GM12878 (cell line): ENCODE measurements at regions not wholly inside any gene's neighbourhood (a gene's known extent, or its start where the extent isn't known, plus 50 kb on each side); places are given as distances from the start of the nearest gene placed in this dataset.

Source experiments
- ATAC-seq: fragments of 200-7000 bp; cut with Tn5 transposase; 3 replicates; pipeline ENCODE4 v1.9.1; 2020; ENCODE audit warnings: mild to moderate bottlenecking, moderate library complexity
- BruUV-seq: library from RNA; stranded (reverse); fragments of 400-500 nt; replicated peaks from 2 replicates; lab custom pipeline; 2021; lab: Mats Ljungman, UMichigan
- CTCF ChIA-PET: fragments of 300-600 bp; sonication (Branson Sonifier 250); formaldehyde crosslinking; extraction: SDS; loops from one replicate; lab custom pipeline; 2021; ENCODE audit warnings: inconsistent platforms; lab: Yijun Ruan, JAX
- POLR2A ChIA-PET: fragments of 350-600 bp; formaldehyde crosslinking; extraction: SDS; loops from one replicate; lab custom pipeline; 2021; ENCODE audit warnings: inconsistent platforms; lab: Charles Lee
- RAD21 ChIA-PET: fragments of 300-600 bp; sonication (Branson Sonifier 250); formaldehyde crosslinking; loops from one replicate; lab custom pipeline; 2023; ENCODE audit warnings: antibody characterized with exemption; ENCODE audit not compliant: unreplicated experiment; lab: Charles Lee
- SMC1A ChIA-PET: fragments of 300-600 bp; sonication (Branson Sonifier 250); formaldehyde crosslinking; loops from one replicate; lab custom pipeline; 2023; ENCODE audit not compliant: unreplicated experiment, uncharacterized antibody; lab: Charles Lee
- DNase-seq: peaks from one replicate; pipeline ENCODE4 v3.0.0-alpha.2; 2011; ENCODE audit warnings: low read depth, low spot score
- FAIRE-seq: peaks from 3 replicates; lab custom pipeline; 2011; peaks lifted over from hg19 to GRCh38; lab: Jason Lieb, UNC
- H2AFZ ChIP-seq: 2 replicates; pipeline ENCODE4 v1.6.0; 2011; ENCODE audit warnings: low read depth, low read length, control low read depth; ENCODE audit not compliant: control insufficient read depth
- H3K27ac ChIP-seq: 2 replicates; pipeline ENCODE4 v1.5.1; 2011; ENCODE audit warnings: control low read depth; ENCODE audit not compliant: control insufficient read depth, insufficient read depth
- H3K27me3 ChIP-seq, 2 experiments: replicated peaks in 1 of 2; 2 replicates each; pipeline versions ENCODE4 v1.6.0 to v1.6.1; 2011; ENCODE audit warnings: low read length in 1 of 2; ENCODE audit not compliant: control insufficient read depth in 2 of 2, insufficient read depth in 2 of 2
- H3K36me3 ChIP-seq, 2 experiments: 2 replicates each; pipeline ENCODE4 v1.5.1; 2011; ENCODE audit warnings: low read length in 1 of 2; ENCODE audit not compliant: control insufficient read depth in 2 of 2, insufficient read depth in 2 of 2
- H3K4me1 ChIP-seq: 2 replicates; pipeline ENCODE4 v1.6.1; 2011; ENCODE audit warnings: mild to moderate bottlenecking, low read length, moderate library complexity, mixed read lengths; ENCODE audit not compliant: control insufficient read depth, insufficient read depth
- H3K4me2 ChIP-seq: 2 replicates; pipeline ENCODE4 v1.6.0; 2011; ENCODE audit warnings: control low read depth; ENCODE audit not compliant: control insufficient read depth, insufficient read depth
- H3K4me3 ChIP-seq: fragments of 200-600 bp; sonication (generic); 2 replicates; pipeline ENCODE4 v1.5.1; 2016
- H3K79me2 ChIP-seq: 2 replicates; pipeline ENCODE4 v1.6.0; 2011; ENCODE audit warnings: low read length; ENCODE audit not compliant: control insufficient read depth, insufficient read depth
- H3K9ac ChIP-seq: 2 replicates; pipeline ENCODE4 v1.8.0; 2011; ENCODE audit warnings: low read length, control low read depth, mixed read lengths; ENCODE audit not compliant: control insufficient read depth, insufficient read depth
- H3K9me3 ChIP-seq: replicated peaks from 3 replicates; pipeline ENCODE4 v1.5.1; 2011; ENCODE audit warnings: mild to moderate bottlenecking, low read length; ENCODE audit not compliant: control insufficient read depth, insufficient read depth
- H4K20me1 ChIP-seq: 2 replicates; pipeline ENCODE4 v1.6.0; 2011; ENCODE audit not compliant: control insufficient read depth, insufficient read depth
- BHLHE40 ChIP-seq, 2 experiments: fragments of 450-650 bp in 1 of 2; IDR thresholded peaks; 2 replicates each; pipeline ENCODE4 v1.6.1; 2011 to 2017; ENCODE audit warnings: low read depth in 2 of 2, borderline replicate concordance in 1 of 2, improper control_type of control experiment in 1 of 2, low read length in 1 of 2, mild to moderate bottlenecking in 1 of 2
- BMI1 ChIP-seq: fragments of 450-650 bp; IDR thresholded peaks from 2 replicates; pipeline ENCODE4 v1.6.1; 2016; ENCODE audit warnings: mild to moderate bottlenecking, moderate library complexity, borderline replicate concordance
- DPF2 ChIP-seq: fragments of 450-650 bp; IDR thresholded peaks from 2 replicates; pipeline ENCODE4 v1.6.1; 2017; ENCODE audit warnings: mild to moderate bottlenecking
- GABPA ChIP-seq: IDR thresholded peaks from 2 replicates; pipeline ENCODE4 v1.6.1; 2014; ENCODE audit warnings: antibody characterized with exemption, low read depth, mild to moderate bottlenecking, inconsistent platforms
- GATAD2B ChIP-seq: fragments of 450-650 bp; conservative IDR thresholded peaks from 2 replicates; pipeline ENCODE4 v1.6.1; 2017; ENCODE audit warnings: low read depth, mild to moderate bottlenecking, moderate library complexity
- HDAC2 ChIP-seq: fragments of 200-600 bp; sonication (generic); IDR thresholded peaks from 2 replicates; pipeline ENCODE4 v1.6.1; 2017
- IKZF1 ChIP-seq: fragments of 450-650 bp; conservative IDR thresholded peaks from 2 replicates; pipeline ENCODE4 v1.6.1; 2017; ENCODE audit warnings: antibody characterized with exemption, mild to moderate bottlenecking
- KLF5 ChIP-seq: fragments of 450-650 bp; IDR thresholded peaks from 2 replicates; pipeline ENCODE4 v1.6.1; 2014; ENCODE audit warnings: mild to moderate bottlenecking; ENCODE audit not compliant: partially characterized antibody
- MEF2B ChIP-seq: fragments of 450-650 bp; IDR thresholded peaks from 2 replicates; pipeline ENCODE4 v1.6.1; 2018; ENCODE audit warnings: mild to moderate bottlenecking, moderate library complexity; ENCODE audit not compliant: partially characterized antibody, poor library complexity, severe bottlenecking
- NFXL1 ChIP-seq: fragments of 450-650 bp; IDR thresholded peaks from 2 replicates; pipeline ENCODE4 v1.6.1; 2017; ENCODE audit warnings: antibody characterized with exemption, mild to moderate bottlenecking, borderline replicate concordance
- PBX3 ChIP-seq: IDR thresholded peaks from 2 replicates; pipeline ENCODE4 v1.6.1; 2011; ENCODE audit warnings: mild to moderate bottlenecking, low read depth, low read length, moderate library complexity; ENCODE audit not compliant: insufficient replicate concordance
- PKNOX1 ChIP-seq: fragments of 450-650 bp; IDR thresholded peaks from 2 replicates; pipeline ENCODE4 v1.6.1; 2016; ENCODE audit warnings: mild to moderate bottlenecking
- SPI1 ChIP-seq: IDR thresholded peaks from 2 replicates; pipeline ENCODE4 v1.6.1; 2011; ENCODE audit warnings: low read depth, mild to moderate bottlenecking, low read length, moderate library complexity, borderline replicate concordance; ENCODE audit not compliant: insufficient read depth
- WGBS: methylation state at CpG from one replicate; pipeline ENCODE4 v1.1.6; 2016; ENCODE audit warnings: low lambda C conversion rate; ENCODE audit not compliant: insufficient replicate concordance, insufficient coverage; ENCODE audit errors: missing lambda C conversion rate; 5-methylcytosine and 5-hydroxymethylcytosine counted together
- in situ Hi-C: fragments of 300-500 bp; cut with MboI; formaldehyde crosslinking; loops from 9 replicates; pipeline ENCODE4 v1.14.3; 2018; ENCODE audit warnings: mixed read lengths
- intact Hi-C: fragments of 100-400 bp; cut with micrococcal nuclease; formaldehyde crosslinking; loops from one replicate; pipeline ENCODE4 v1.14.2; 2022; ENCODE audit not compliant: unreplicated experiment

- no peak overlapping the region for H3K27ac ChIP-seq
- no peaks in the 10 kb centered on the region for H3K79me2 ChIP-seq
- TF ChIP-seq BHLHE40 (IDR thresholded peaks at IDR 0.05; ENCODE audit: borderline replicate concordance in 1 of 2, low read depth in 2 of 2, low read length in 1 of 2) (no peak), NFXL1 (no peak), SPI1 (peak; percentile 39; the same call in 1 of the 2 replicates), IKZF1 (peak; percentile 43; the same call in 1 of the 2 replicates), HDAC2 (no peak), GATAD2B (no peak), PKNOX1 (peak; percentile 68), PBX3 (peak; percentile 55), MEF2B (no peak), DPF2 (0 out of 2 replicates have a peak, but pooled peaks have one; percentile 24), GABPA (no peak), BMI1 (peak; percentile 87), KLF5 (no peak)
- in situ Hi-C loops (no loop called here), intact Hi-C loops (no loop called here)
- ChIA-PET SMC1A (interaction anchor here (0.6 to 1.7 kb wide), 11 partner anchors 9 to 104 kb away, joined by 3 to 6 read pairs (median 4); no protein-coding TSS in a partner anchor), POLR2A (no interaction called here), RAD21 (interaction anchor here (0.7 to 1.6 kb wide), 4 partner anchors 30 to 147 kb away, joined by 3 to 5 read pairs (median 4); partner anchors contain the start of gene PIAS1), CTCF (interaction anchor here (0.7 to 2.0 kb wide), 6 partner anchors 10 to 187 kb away, joined by 3 to 6 read pairs (median 4); no protein-coding TSS in a partner anchor)
- ATAC-seq (peak; percentile 94), DNase-seq (no peak), FAIRE-seq (peak; percentile 7)
- no peaks in the 10 kb centered on the region for H3K36me3 ChIP-seq
- H3K4me2 ChIP-seq = peak overlapping the region; percentile 79
- H3K9me3 ChIP-seq = no peaks in the 10 kb centered on the region; the same call in 2 of the 3 replicates
- peak overlapping the region; percentile 58 for H3K4me3 ChIP-seq
- BruUV-seq = no TSS peak
- peaks cover 14% of the 10 kb centered on the region for H3K4me1 ChIP-seq
- H3K27me3 ChIP-seq = no peaks in the 10 kb centered on the region
- WGBS = 25% methylated on average over 29 of the region's 30 CpGs
- no peaks in the 10 kb centered on the region for H4K20me1 ChIP-seq
- H2AFZ ChIP-seq = peak overlapping the region; percentile 89
- H3K9ac ChIP-seq = peak overlapping the region; percentile 30; the same call in 1 of the 2 replicates
Measured at GRCh38 chr15:67967871-67968431, 86.2 kb upstream of the PIAS1 start.
